HG03103 (cell line): ENCODE measurements at regions not wholly inside any gene's neighbourhood (a gene's known extent, or its start where the extent isn't known, plus 50 kb on each side); places are given as distances from the start of the nearest gene placed in this dataset.

ENCODE experiments used
- ATAC-seq: cut with Tn5 transposase; IDR thresholded peaks from one replicate; pipeline ENCODE4 v1.9.1; 2021; ENCODE audit warnings: low read depth; ENCODE audit not compliant: unreplicated experiment

DNA sequence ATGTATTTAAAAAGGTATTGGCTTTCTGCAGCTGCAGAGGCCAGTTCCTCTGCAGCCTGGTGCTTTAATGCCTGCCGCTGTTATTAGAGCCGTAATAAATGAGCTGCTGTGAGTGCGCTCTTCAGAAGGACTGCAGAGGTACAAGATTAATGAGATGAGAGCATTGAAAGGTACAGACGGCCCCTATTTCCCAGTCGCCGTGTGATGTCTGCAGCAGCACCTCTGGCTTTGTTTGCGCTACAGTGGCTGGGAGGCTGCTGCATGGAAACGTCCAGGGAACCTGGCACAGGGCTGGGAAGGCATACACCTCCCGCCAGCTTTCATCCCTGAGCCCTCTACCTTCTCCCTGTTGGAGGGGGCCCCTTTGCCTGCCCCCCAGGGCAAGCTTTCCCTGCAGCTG lies 383.8 kb upstream of the ZMIZ1 start:
- ATAC-seq: no peak

DNA sequence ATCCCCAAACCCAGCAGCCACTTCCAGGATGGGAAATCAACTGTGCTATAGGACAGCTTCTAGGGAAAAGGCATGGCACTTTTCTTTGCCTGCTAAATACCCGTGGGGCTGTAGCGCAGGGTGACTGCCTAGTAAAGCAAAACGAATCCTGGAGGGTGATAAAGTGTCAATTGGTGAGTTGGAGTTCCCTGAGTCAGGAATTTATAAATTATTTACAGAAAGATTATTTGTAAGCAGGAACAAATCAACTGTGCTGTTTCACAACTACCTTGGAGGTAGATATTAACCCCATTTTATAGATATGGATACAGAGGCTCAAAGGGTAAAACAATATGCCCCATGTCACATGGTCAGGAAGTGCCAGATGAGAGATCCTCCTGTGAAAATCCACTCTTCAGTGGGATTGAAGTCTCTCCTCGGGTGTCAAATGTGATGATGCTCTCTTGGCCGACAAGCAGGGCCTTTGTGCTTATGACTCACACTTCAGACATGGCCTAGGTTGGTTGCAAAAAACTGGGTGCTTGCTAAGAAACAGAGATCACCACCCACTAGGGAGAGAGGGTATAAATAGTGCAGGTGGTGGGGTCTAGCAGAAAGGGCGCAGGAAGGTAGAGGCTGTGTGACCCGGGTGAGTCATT lies 383.2 kb upstream of the ZMIZ1 start:
- ATAC-seq: no peak

DNA sequence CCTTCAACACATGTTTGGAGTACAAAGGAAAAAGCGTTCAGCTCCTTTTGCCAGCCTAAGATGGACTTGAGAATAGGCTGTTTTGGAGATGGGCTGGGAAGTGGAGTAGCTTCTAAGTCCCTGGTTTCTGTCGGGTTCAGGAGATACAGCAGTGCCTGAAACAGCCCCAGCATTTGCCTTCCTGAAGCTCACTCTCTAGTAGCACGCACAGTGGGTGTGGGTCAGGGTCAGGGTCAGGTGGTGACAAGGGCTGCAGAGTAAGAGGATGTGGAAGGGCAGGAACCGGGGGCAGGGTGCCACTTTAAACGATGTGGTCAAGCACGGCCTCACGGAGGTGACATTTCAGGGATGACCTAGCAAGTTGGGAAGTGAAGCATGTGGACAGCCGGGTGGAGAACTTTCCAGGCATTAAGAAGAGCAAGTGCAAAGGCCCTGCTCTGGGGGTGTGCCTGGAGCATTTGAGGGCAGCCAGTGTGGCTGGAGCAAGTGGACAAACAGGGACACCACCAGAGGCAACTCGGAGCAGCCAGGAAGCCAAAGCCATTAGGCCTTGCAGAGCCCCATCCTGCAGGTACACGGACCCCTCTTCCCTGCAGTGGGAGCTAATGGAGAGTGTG lies 382.2 kb upstream of the ZMIZ1 start:
- ATAC-seq: no peak

DNA sequence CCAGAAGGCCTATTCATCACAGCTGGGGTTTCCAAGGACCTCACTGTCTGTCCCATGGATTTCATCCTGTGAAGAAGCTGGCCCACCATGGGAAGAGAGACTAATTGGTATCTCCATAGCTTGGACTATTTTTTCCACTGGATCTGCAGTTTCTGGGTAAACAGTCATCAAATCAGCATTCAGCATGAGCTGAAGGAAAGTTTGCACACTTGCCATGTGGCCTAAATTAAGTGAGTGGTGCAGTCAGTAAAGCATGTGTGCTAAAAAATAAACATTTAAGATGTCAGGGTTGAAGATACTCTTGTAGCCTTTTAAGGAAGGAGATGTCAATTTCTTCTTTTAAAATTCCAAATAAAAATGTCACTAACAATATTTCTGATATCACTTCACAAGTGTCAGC lies 381.1 kb upstream of the ZMIZ1 start:
- ATAC-seq: no peak

DNA sequence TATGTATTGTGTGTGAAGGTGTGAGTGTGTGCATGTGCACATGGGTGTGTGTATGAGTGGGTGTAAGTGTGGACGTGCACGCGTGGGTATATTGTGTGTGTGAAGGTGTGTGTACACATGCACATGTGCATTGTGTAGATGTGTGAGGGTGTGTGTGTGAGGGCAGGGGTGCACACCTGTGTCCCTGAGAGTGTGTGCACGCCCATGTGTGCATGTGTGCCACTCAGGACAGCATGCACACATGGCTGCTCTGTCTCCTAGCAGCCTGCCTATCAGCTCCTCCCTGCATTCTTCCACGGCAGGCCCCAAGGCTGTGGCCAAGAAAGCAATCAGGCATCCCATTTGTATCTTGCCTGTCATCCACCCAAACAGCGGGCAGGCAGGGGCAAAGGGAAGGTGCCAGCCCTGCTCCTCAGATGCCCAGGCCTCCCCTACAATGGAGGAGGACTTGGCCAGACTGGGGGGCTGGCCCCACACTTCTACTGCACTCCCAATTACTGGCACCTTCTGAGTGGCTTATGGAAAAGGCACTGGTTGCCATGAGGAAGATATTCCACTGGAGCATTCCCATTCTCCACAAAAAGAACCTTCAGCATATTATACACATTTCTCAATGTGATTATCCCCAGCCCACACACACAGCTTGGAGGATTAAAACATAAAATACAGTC lies 380.4 kb upstream of the ZMIZ1 start:
- no peak for ATAC-seq

DNA sequence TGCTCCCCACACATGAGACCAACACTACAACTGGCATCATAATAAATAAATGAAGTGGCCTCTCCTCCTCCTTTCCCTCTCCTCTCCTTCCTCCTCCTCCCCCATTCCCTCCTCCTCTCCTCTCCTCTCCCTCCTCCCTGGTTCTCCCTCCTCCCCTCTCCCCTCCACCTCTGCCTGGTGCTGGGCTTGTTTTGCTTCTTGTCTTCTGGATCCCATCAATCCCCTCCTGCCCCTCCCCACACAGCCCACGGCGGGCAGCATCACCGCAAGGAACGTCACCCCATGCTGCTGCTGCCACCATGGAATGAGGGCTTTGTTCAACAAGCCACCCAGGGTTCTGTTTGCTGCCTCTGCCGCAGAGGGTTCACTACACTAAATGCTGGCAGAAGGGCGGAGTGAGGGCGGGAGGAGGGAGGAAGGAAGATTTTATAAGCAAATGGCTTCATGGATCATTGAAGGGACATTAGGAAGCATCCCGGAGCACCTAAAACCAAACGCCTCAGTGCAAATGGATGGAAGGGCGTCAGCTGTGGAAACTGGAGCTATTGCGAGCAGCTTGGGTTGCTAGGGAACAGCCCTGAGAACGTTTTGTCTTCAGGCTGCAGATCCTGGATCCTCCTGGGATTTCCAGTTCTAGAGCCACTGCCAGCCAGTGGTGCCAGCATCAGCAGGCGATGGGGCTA lies 379.7 kb upstream of the ZMIZ1 start:
- ATAC-seq: no peak

DNA sequence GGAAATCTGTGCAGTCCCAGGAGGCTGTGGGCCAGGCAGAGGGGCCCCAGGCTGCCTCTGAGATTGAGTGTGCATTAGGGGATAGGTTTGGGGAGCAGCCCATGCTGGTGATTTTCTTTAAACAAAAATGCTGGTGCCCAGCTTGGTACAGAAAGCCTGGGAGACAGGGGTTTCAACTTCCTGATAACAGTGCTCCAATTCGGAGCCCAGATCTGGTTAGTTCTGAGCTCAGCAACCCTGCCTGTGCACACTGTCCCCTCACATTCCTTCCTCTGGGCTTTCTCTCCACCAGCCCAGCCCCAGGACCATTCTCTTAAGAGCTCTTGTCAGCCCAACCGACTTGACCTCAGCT lies 379.2 kb upstream of the ZMIZ1 start:
- ATAC-seq: no peak

DNA sequence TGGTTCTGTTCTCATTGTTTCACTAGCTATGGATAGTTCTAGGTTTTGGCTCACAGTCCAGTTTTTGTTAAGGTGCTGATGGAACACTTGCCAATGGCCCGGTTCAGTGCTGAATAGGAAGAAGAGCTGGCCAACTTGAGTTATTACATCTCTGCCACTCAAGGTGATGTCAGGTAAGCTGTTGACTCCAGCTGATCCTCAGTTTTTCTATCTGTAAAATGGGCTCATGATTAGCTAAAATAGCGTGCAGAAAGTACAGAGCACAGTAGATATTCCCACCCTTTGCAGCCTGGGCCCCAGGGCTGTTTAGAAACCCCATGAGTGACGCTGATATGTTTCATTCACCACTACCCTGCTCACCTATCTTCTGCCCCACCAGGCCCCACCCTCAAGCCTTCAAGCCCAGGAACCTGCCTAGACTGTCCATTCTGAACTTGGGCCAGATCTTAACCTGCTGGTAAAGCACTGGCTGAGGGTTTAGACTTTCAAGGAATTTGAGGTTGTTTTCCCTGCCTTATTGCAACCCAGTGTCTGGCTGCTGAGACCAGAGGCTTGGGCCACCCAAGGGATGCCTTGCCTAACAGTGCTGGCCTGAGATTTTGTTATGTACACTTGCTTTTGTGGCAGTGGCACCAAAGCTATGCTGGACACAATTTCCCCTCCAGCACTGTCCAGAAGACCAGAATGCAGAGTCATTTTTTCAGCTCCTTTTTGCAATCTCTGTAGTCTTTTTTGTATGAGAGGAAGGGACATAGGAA lies 378.2 kb upstream of the ZMIZ1 start:
- no peak for ATAC-seq

DNA sequence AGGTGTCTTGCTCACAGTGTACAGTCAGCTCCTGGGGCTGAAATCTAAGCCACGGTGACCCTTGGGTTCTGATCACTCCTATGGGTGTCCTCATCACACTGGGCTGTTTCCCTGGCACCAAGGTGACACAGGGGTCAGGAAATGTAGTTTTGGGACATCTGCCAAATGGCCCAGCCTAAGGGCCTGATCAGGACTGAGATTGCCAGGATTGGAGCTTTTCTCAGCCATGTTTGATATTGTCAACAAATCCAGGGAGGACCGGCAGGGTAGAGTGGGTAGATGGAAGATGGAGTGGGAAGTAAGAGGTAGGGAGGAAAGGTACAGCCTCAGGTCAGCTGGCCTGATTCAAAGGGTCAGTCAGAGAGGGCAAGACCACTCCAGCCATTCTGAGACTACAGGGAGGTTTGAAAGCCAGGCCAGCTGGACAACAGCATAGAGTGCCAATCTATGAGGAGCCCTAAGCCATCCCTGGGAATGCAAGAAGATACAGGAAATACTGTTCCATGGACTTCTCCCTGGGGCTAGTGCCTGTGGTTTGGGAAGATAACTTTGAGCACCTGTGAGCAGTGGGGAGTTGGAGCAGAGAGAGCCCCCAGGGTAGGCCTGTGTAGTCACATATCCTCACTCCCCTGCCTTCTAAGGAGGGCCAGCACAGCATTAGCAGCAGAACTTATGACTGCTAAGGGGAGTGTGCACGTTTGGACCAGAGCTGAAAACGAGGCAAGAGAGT lies 377.3 kb upstream of the ZMIZ1 start:
- no peak for ATAC-seq

DNA sequence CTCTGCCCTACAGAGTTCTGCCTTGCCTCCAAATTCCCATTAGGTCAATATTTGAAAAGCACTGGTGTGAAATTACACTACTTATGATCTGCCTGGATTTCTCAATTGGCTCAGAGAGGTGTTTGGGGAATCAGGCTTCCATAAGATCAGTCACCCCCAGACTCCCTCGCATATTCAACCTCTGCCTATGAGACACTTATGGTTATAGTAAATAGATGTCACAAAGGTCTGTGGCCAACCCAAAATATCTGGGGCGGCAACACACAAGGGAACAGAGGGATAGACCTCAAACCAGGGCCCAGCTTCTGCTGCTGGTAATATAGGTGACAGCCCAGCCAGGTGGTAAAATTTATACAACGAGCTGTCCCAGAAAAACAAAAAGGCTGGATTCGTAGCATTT lies 376.7 kb upstream of the ZMIZ1 start:
- no peak for ATAC-seq

DNA sequence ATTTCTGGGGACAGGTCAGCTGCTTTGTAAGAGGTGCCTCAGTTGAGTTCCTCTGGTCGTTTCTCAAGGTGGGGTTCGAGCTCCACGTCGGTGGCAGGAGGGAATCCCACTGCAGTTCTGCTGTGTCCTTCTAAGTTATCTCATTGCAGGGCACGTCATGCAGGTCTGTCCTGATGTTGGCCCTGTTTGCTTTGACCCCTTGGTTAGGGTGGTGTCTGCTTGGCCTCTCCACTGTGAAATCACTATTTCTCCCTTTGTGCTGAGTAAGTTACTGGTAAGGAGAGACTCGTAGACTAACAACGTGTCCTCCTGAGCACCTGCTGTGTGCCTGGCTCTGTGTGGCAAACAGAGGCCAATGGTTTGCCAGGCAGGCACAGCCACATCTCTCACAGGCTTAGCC lies 372.9 kb upstream of the ZMIZ1 start:
- ATAC-seq: no peak

DNA sequence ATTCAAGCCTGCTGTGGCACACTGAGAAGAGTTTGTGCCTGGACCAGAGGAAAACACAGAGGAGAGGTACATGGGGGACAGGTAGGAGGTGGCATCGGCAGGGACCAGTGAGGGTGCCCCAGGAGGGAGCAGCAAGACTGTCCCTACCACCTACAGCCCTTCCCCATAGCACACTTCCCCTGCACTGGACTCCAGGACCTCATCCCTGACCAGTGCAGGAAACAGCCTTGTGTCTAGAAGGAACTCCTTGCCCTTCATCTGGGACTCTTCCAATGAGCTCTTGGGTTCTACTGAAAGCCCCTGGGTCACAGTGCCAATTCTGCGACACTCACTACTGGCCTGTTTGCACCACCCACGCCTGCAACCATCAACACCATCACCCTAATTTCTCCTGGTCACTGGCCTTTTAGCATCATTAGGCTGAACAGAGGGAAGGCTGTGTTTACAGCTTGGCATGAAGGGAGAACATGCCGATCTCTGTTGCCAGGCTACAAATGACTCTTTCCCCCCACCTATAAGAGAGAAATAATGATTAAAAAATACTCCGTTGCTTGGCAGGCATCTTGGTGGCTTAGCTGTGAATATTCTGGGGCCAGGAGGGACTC lies 371.9 kb upstream of the ZMIZ1 start:
- no peak for ATAC-seq

DNA sequence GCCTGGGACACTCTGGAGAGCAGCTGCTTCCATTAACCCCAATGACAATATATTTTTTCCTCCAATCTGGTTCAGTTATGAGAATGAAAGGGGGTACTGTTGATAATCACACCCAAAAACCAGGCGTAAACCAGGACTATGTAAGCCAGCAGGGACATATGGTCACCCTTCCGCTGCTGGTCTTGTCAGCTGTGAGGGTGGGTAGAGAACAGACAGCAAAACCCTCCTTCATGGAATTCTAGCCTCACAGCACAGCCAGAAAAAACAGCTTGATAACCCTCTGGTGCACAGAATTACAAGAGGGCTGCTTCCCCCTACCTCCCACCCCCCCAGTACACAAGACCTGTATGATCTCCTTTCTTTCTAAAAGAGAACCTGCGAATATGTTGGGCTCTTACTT lies 368.8 kb upstream of the ZMIZ1 start:
- ATAC-seq: no peak

DNA sequence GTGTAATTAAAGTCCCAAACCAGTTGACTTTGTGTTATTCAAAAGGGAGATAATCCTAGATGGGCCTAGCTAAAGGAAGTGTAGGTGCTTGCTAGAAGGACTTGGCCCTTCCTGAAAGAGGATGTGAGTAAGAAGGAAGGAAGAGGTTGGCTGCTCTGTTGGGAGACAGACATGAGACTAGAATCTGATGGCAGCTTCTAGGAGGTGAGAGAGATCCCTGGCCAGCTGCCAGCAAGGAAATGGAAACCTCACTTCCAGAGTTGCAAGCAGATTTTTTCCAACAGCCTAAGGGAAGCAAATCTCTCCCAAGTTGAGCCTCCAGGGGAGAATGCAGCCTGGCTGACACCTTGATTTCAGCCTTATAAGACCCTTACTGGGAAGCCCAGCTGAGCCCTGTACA lies 368.4 kb upstream of the ZMIZ1 start:
- no peak for ATAC-seq

DNA sequence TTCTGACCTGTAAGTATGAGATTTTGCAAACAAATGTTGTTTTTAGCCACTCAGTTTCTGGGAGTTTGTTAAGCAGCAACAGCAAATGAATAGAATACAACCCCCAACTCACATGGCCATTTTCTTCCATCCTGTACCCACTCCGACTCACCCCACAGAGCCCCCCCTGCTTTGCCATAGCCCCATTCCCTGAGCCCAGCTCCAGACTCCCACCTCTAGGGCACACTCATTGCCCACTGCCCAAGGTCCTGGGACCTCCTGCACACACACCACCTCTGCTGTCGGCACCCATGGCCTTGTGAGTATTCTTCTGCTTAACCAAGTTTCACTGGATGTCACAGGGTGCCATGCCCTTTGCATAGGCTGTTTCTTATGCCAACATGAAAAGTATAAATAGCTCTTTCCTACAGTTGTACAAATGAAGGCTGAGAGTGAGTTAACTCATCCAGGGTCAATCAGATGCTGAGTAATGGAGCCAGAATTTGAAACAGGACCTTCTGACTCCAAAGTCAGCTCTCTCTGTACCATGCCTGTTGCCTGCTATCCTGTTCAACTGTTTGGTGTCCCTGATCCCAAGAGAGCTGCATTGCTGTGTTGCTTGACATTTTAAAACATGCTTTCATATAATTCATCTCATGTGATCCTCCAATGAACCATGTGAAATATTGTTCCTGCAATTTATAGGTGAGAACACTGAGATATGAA lies 367.8 kb upstream of the ZMIZ1 start:
- ATAC-seq: no peak

DNA sequence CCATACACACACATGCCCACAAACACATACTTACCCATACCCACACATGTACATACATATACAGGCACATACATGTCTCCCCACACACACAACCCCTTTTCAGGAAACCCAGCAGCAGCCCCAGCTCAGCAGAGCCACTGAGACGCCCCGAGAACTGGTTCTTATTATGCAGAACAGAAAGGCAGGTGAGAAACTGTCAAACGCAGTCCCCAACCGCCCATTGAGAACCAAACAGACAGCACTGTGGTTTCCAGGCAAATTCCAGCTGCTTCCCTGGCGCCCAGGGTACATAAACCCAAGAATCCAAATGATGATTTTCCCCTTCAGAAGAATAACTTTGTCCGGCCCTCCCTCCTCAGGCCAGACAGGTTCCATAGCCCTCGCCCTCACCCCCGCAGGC lies 366.6 kb upstream of the ZMIZ1 start:
- no peak for ATAC-seq

DNA sequence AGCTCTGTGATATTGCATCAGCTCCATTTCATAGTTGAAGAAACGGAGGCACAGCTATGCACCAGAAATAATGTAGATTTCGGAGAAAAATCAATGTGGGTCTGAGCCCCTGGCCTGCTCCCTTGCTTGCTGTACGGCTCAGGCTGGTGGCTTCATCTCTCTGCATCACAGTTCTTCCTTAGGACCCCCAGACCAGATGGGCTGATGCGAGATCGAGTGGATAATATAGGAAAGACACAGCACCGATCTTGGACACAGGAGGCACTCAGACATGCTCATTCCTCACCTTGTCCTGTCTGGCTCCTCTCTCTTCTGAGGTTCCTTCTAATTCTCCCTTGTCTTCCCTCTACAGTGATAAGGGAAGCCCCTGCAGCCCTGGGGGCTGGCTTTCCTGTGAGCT lies 365.9 kb upstream of the ZMIZ1 start:
- ATAC-seq: no peak

DNA sequence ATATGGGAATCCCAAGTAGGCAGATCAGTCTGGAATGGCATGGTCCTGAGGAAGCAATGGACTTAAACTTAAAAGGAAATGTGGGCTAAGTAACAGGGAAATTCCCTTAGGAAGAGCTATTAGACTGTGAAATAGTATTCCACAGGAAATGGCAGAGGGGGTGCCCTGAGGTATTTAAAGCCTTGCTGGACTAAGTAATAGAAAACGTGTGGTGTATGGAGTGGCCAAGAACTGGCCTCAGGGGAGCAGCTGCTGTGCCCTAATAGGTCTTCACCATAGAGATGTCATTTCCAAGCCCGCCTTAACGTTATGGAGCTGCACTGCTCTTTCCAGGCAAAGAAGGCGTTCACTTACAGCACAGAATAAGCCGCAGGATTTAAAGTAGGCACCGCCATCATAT lies 365.2 kb upstream of the ZMIZ1 start:
- ATAC-seq: no peak

DNA sequence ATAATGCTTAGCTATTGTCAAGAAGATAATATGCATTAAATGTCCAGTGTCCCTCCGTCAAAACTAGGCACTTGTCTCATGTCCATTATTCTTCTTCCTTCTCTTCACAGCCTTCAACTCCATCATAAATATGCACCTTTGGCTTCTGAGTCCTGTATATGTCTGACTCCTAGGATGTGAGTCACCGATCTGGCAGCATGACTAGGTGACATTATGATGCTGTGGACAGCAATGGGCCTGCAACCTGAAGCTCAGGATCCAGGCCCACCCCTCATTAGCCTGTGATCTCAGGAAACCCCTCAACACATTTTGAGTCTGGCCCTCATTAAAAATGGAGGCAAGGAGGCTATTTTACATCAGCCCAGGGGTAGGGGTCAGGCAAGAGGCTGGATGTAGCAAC lies 362.5 kb upstream of the ZMIZ1 start:
- no peak for ATAC-seq
